GM23338 (cell line): ENCODE measurements at regions not wholly inside any gene's neighbourhood (a gene's known extent, or its start where the extent isn't known, plus 50 kb on each side); places are given as distances from the start of the nearest gene placed in this dataset.

Experiments
- CREB1 ChIP-seq: fragments of 250-450 bp; sonication (Bioruptor Pico); IDR thresholded peaks from 2 replicates; pipeline ENCODE4 v1.5.0; 2020; ENCODE audit warnings: low read depth, mild to moderate bottlenecking, moderate library complexity
- CTCF ChIP-seq, 2 experiments: fragments of 200-600 bp in 1 of 2; sonication (generic) in 1 of 2; conservative IDR thresholded peaks; 2 replicates each; pipeline versions ENCODE4 v1.5.1 to v1.6.1; 2016 to 2017; ENCODE audit warnings: antibody characterized with exemption in 2 of 2, low read depth in 2 of 2, mild to moderate bottlenecking in 2 of 2, moderate library complexity in 1 of 2
- JUNB ChIP-seq: IDR thresholded peaks from one replicate; pipeline ENCODE4 v1.6.1; 2016; ENCODE audit warnings: antibody characterized with exemption; ENCODE audit not compliant: unreplicated experiment
- POLR2AphosphoS5 ChIP-seq: IDR thresholded peaks from 2 replicates; pipeline ENCODE4 v1.6.1; 2016; ENCODE audit warnings: antibody characterized with exemption, low read depth

GRCh38 chr16:87035053-87035452, 282.1 kb downstream of the C16orf95 start:
- no peak for TF ChIP-seq JUNB
- TF ChIP-seq CTCF (conservative IDR thresholded peaks at IDR 0.05; ENCODE audit: low read depth in 2 of 2) = no peak
- TF ChIP-seq CREB1 (CRISPR knock-in tag) = no peak
- no peak for TF ChIP-seq POLR2AphosphoS5
